ENCODE measurements at regions not wholly inside any gene's neighbourhood (a gene's known extent, or its start where the extent isn't known, plus 50 kb on each side); places are given as distances from the start of the nearest gene placed in this dataset.
"Not testable (repeated sequence)": the region's sequence is repeated elsewhere in the genome, so short reads cannot be mapped to it uniquely, and the experiment has no call there.

- no peak for TF ChIP-seq CTCF (IDR thresholded peaks at IDR 0.05; ENCODE audit: low read depth, low read length, missing control alignments)
- H3K4me3 ChIP-seq (ENCODE audit: low read depth, low read length): no peak overlapping the region
- in situ Hi-C loops (cut with HindIII; ENCODE audit: low sequenced_read_pairs): no loop called here
- no peak for DNase-seq (ENCODE audit: low read depth)
Measured at GRCh38 chrX:38941675-38942074, 140.4 kb downstream of the MID1IP1 start.

- in situ Hi-C loops (cut with HindIII; ENCODE audit: low sequenced_read_pairs): no loop called here
- no peak for DNase-seq (ENCODE audit: low read depth)
- no peak for TF ChIP-seq CTCF (IDR thresholded peaks at IDR 0.05; ENCODE audit: low read depth, low read length, missing control alignments)
- no peak overlapping the region for H3K4me3 ChIP-seq (ENCODE audit: low read depth, low read length)
Measured at GRCh38 chrX:38943120-38943519, 141.9 kb downstream of the MID1IP1 start.

- H3K4me3 ChIP-seq (ENCODE audit: low read depth, low read length): no peak overlapping the region
- no peak for DNase-seq (ENCODE audit: low read depth)
- no peak for TF ChIP-seq CTCF (IDR thresholded peaks at IDR 0.05; ENCODE audit: low read depth, low read length, missing control alignments)
- in situ Hi-C loops (cut with HindIII; ENCODE audit: low sequenced_read_pairs): no loop called here
Measured at GRCh38 chrX:38948046-38948445, 146.8 kb downstream of the MID1IP1 start.

GRCh38 chrX:38954520-38954919 lies 153.3 kb downstream of the MID1IP1 start:
- no peak for TF ChIP-seq CTCF (IDR thresholded peaks at IDR 0.05; ENCODE audit: low read depth, low read length, missing control alignments)

GRCh38 chrX:38959736-38960135 lies 158.5 kb downstream of the MID1IP1 start:
- DNase-seq (ENCODE audit: low read depth): no peak
- TF ChIP-seq CTCF (IDR thresholded peaks at IDR 0.05; ENCODE audit: low read depth, low read length, missing control alignments): no peak
- H3K4me3 ChIP-seq (ENCODE audit: low read depth, low read length): no peak overlapping the region
- in situ Hi-C loops (cut with HindIII; ENCODE audit: low sequenced_read_pairs): no loop called here

More at GRCh38 chrX:38954520-38954919, 153.3 kb downstream of the MID1IP1 start:
- in situ Hi-C loops (cut with HindIII; ENCODE audit: low sequenced_read_pairs): no loop called here
- DNase-seq (ENCODE audit: low read depth): no peak
- H3K4me3 ChIP-seq (ENCODE audit: low read depth, low read length): no peak overlapping the region

GRCh38 chrX:38960137-38960536 lies 158.9 kb downstream of the MID1IP1 start:
- in situ Hi-C loops (cut with HindIII; ENCODE audit: low sequenced_read_pairs): no loop called here
- no peak for TF ChIP-seq CTCF (IDR thresholded peaks at IDR 0.05; ENCODE audit: low read depth, low read length, missing control alignments)
- DNase-seq (ENCODE audit: low read depth): no peak
- H3K4me3 ChIP-seq (ENCODE audit: low read depth, low read length): no peak overlapping the region

GRCh38 chrX:38961936-38962335 lies 160.7 kb downstream of the MID1IP1 start:
- in situ Hi-C loops (cut with HindIII; ENCODE audit: low sequenced_read_pairs): no loop called here
- H3K4me3 ChIP-seq (ENCODE audit: low read depth, low read length): no peak overlapping the region
- TF ChIP-seq CTCF (IDR thresholded peaks at IDR 0.05; ENCODE audit: low read depth, low read length, missing control alignments): no peak
- no peak for DNase-seq (ENCODE audit: low read depth)

GRCh38 chrX:38963244-38963643 lies 162.0 kb downstream of the MID1IP1 start:
- in situ Hi-C loops (cut with HindIII; ENCODE audit: low sequenced_read_pairs); H3K4me3 ChIP-seq (ENCODE audit: low read depth, low read length); DNase-seq (ENCODE audit: low read depth): not testable (repeated sequence)
